ENCODE measurements at regions not wholly inside any gene's neighbourhood (a gene's known extent, or its start where the extent isn't known, plus 50 kb on each side); places are given as distances from the start of the nearest gene placed in this dataset.
"Not testable (repeated sequence)": the region's sequence is repeated elsewhere in the genome, so short reads cannot be mapped to it uniquely, and the experiment has no call there.

DNA sequence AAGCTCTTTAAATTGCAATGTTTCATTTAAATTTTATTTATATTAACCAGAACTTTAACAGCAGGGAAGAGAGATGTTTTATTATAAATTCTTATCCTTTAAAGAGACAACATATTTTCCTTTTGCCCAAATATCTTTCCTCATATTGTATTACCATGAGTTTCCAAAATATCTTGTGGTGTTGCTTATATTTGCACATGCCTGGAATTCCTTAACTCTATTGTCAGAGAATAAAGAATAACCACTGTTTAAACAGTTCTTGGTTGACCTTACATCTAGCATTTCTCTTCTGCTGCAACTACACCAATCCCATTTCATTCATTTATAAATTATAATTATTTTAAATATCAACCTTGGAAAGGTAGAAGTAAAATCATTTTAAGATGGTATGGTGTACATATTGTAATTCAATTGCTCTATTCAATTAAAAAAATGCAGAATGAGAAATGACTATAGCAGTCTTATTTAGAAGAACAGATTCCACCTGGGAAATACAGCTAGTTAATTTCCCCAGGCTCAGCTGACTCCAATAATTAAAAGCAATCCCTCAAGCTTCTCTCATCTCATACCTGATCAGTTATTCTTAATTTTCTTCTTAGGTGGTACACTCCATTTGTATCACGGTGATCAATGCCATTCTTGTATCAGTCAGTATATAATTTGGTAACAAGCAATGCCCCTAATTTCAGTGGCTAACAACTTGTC, 923.3 kb downstream of the KCNA4 start:
- peak; percentile 4 for DNase-seq (ENCODE audit: extremely low read depth, low read depth)
- no peak overlapping the region for H3K4me3 ChIP-seq (replicated peaks; ENCODE audit: low read depth, low read length)
- TF ChIP-seq, protein P1, sequence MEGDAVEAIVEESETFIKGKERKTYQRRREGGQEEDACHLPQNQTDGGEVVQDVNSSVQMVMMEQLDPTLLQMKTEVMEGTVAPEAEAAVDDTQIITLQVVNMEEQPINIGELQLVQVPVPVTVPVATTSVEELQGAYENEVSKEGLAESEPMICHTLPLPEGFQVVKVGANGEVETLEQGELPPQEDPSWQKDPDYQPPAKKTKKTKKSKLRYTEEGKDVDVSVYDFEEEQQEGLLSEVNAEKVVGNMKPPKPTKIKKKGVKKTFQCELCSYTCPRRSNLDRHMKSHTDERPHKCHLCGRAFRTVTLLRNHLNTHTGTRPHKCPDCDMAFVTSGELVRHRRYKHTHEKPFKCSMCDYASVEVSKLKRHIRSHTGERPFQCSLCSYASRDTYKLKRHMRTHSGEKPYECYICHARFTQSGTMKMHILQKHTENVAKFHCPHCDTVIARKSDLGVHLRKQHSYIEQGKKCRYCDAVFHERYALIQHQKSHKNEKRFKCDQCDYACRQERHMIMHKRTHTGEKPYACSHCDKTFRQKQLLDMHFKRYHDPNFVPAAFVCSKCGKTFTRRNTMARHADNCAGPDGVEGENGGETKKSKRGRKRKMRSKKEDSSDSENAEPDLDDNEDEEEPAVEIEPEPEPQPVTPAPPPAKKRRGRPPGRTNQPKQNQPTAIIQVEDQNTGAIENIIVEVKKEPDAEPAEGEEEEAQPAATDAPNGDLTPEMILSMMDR (IDR thresholded peaks at IDR 0.05; ENCODE audit: low read depth, low read length, missing control alignments), result no peak

DNA sequence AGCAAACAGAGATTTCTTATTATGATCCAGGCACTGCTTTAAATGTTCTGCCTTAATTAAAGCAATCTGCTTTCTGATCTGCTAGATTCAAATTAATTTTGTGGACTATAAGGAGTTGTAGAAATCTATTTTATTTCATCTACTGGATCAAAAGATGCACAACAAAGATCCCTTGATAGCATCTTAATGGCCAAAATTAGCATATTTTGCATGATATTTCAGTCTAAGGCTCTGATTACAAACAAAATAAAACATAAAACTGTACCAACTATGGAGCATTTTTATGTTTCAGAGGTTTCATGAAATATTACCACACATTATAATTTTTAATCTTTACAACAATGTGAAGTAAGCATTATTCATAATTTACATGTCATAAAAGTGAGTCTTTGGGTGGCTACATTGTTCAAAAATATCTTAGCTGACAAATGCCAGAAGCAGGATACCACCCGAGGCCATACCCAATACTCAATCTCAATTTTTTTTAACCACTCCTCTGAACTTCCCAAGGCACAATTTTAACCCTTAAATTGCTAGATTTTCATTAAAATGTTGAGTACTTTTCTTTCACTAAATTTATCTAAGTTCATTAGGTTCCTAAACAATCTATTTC, 929.5 kb downstream of the KCNA4 start:
- TF ChIP-seq, protein P1 (IDR thresholded peaks at IDR 0.05; ENCODE audit: low read depth, low read length, missing control alignments), result no peak
- DNase-seq (ENCODE audit: extremely low read depth, low read depth), result no peak
- no peak overlapping the region for H3K4me3 ChIP-seq (replicated peaks; ENCODE audit: low read depth, low read length)

DNA sequence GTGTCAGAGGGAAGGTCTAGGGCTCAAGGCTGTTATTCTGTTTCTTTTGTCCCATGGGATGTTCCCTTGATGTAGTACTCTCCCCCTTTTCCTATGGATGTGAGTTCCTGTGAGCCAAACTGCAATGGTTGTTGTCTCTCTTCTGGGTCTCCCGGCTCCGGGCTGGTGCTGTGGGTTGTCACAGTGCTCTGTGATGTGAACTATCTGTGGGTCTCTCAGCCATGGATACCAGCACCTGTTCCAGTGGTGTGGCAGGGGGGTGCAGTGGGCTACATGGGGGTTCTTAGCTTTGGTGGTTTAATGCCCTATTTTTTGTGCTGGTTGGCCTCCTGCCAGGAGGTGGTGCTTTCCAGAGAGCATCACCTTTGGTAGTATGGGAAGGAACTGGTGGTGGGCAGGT, 941.1 kb downstream of the KCNA4 start:
- no peak for DNase-seq (ENCODE audit: extremely low read depth, low read depth)
- TF ChIP-seq, protein P1 (IDR thresholded peaks at IDR 0.05; ENCODE audit: low read depth, low read length, missing control alignments), result no peak
- no peak overlapping the region for H3K4me3 ChIP-seq (replicated peaks; ENCODE audit: low read depth, low read length)

DNA sequence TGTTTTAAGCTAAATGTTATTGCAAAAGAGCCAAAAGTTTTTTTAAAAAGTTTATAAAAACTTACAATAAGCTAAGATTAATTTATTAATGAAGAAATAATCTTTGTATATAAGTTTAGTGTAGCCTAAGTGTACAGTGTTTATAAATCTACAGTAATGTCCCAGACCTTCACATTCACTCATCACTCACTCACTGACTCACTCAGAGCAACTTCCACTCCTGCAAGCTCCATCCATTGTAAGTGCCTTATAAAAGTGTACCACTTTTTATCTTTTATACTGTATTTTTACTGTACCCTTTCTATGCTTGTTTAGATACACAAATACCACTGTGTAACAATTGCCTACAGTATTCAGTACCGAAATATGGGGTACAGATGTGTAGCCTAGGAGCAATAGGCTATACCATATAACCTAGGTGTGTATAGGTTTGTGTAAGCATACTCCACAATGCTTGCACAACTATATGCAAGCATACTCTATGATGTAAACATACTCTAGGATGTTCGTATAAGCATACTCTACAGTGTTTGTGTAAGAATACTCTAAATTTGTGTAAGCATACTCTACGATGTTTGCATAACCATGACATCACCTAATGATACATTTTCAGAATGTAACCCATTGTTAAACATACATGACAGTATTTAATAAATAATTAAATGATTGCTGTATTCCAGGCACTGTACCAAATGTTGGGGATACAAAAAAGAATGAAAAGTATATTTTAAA, 953.0 kb downstream of the KCNA4 start:
- TF ChIP-seq, protein P1 (IDR thresholded peaks at IDR 0.05; ENCODE audit: low read depth, low read length, missing control alignments), result no peak
- no peak for DNase-seq (ENCODE audit: extremely low read depth, low read depth)
- H3K4me3 ChIP-seq (replicated peaks; ENCODE audit: low read depth, low read length), result no peak overlapping the region

DNA sequence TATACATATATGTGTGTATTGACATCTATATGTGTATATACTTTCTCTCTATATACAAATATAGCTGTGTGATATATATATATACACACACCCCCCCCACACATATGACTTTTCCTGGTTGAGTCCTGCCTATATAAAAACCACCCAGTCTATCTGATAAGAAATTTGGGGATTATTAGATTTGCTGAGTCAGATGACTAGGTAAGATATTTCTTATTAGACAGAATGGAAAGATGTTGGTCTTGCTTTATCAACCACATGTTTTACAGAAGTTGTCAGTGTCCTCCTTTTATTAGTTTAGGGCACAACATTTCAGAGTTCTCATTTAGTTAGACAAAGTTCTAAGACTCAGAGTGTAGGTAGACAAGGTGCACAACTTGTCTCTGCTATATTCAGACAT, 953.3 kb downstream of the METTL15 start:
- TF ChIP-seq, protein P1 (IDR thresholded peaks at IDR 0.05; ENCODE audit: low read depth, low read length, missing control alignments), result no peak
- DNase-seq (ENCODE audit: extremely low read depth, low read depth), result no peak
- H3K4me3 ChIP-seq (replicated peaks; ENCODE audit: low read depth, low read length), result no peak overlapping the region

DNA sequence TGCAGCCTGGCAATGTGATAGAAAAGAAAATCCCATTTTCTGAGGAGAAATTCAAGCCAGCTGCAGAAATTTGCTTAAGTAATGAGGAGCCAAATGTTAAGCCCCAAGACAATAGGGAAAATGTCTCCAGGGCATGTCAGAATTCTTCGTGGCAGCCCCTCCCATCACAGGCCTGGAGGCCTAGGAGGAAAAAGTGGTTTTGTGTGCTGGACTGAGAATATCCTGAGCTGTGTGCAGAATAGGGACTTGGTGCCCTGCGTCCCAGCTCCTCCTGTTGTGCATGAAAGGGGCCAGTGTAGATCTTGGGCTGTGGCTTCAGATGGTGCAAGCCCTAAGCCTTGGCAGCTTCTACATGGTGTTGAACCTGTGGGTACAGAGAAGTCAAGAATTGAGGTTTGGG, 948.3 kb downstream of the METTL15 start:
- H3K4me3 ChIP-seq (replicated peaks; ENCODE audit: low read depth, low read length); DNase-seq (ENCODE audit: extremely low read depth, low read depth): not testable (repeated sequence)

DNA sequence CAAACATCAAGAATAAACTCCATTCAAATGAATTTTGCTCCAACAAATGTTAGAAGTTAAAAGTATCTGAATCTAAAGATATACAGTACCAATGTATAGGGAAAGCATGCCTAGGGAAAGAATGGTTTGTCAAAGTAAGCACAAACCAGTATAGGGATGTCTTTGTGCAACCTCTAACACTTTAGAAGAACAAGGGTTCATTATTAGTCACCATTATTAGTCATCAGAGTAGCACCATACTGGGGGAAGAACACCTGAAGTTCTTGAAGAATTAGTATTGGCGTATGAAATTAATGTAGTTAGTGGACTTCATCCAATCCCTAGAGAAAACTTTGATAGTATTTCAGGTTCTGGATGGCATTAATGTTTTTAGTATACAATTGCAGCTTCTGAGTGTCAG, 943.7 kb downstream of the METTL15 start:
- no peak for DNase-seq (ENCODE audit: extremely low read depth, low read depth)
- H3K4me3 ChIP-seq (replicated peaks; ENCODE audit: low read depth, low read length), result no peak overlapping the region
- TF ChIP-seq, protein P1 (IDR thresholded peaks at IDR 0.05; ENCODE audit: low read depth, low read length, missing control alignments), result no peak

DNA sequence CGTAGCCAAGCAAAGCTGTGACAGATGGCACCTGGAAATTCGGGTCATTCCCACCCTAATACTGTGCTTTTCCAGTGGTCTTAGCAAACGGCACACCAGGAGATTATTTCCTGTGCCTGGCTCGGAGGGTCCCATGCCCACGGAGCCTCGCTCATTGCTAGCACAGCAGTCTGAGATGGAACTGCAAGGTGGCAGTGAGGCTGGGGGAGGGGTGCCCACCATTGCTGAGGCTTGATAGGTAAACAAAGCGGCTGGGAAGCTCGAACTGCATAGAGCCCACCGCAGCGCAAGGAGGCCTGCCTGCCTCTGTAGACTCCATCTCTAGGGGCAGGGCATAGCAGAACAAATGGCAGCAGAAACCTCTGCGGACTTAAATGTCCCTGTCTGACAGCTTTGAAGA, 942.8 kb downstream of the METTL15 start:
- not testable (repeated sequence) for DNase-seq (ENCODE audit: extremely low read depth, low read depth); H3K4me3 ChIP-seq (replicated peaks; ENCODE audit: low read depth, low read length)
